SK-N-SH treated with all-trans-retinoic acid at 6 μM for 48 hours (cell line): ENCODE measurements at regions not wholly inside any gene's neighbourhood (a gene's known extent, or its start where the extent isn't known, plus 50 kb on each side); places are given as distances from the start of the nearest gene placed in this dataset.

Source experiments
- ATAC-seq: fragments of 200-7000 bp; cut with Tn5 transposase; 3 replicates; pipeline ENCODE4 v1.9.1; 2020; ENCODE audit warnings: mild to moderate bottlenecking, moderate library complexity
- ARNTL ChIP-seq: fragments of 450-650 bp; formaldehyde crosslinking; IDR thresholded peaks from 2 replicates; pipeline ENCODE4 v1.5.0; 2020; ENCODE audit warnings: low read depth, mild to moderate bottlenecking, moderate library complexity, borderline replicate concordance
- CSDC2 ChIP-seq: fragments of 250-450 bp; sonication (Bioruptor Pico); IDR thresholded peaks from 2 replicates; pipeline ENCODE4 v1.5.0; 2020; ENCODE audit warnings: mild to moderate bottlenecking, moderate library complexity
- ESRRG ChIP-seq: fragments of 250-450 bp; sonication (Bioruptor Pico); IDR thresholded peaks from 2 replicates; pipeline ENCODE4 v1.6.1; 2021; ENCODE audit warnings: mild to moderate bottlenecking
- GLIS3 ChIP-seq: fragments of 250-450 bp; sonication (Bioruptor Pico); IDR thresholded peaks from 2 replicates; pipeline ENCODE4 v1.5.0; 2020; ENCODE audit warnings: mild to moderate bottlenecking, moderate library complexity
- ISL1 ChIP-seq: fragments of 250-450 bp; sonication (Bioruptor Pico); IDR thresholded peaks from 2 replicates; pipeline ENCODE4 v2.1.2; 2022; ENCODE audit warnings: mild to moderate bottlenecking, moderate library complexity
- OSR1 ChIP-seq: fragments of 250-450 bp; sonication (Bioruptor Pico); IDR thresholded peaks from 2 replicates; pipeline ENCODE4 v1.8.0; 2022; ENCODE audit warnings: moderate library complexity, mild to moderate bottlenecking, inconsistent platforms
- RARB ChIP-seq: fragments of 250-450 bp; sonication (Bioruptor Pico); IDR thresholded peaks from 2 replicates; pipeline ENCODE4 v1.8.0; 2021; ENCODE audit warnings: mild to moderate bottlenecking, moderate library complexity
- SNAI2 ChIP-seq: fragments of 250-450 bp; sonication (Bioruptor Pico); IDR thresholded peaks from 2 replicates; pipeline ENCODE4 v1.5.0; 2020; ENCODE audit warnings: mild to moderate bottlenecking, moderate library complexity
- ZC3H10 ChIP-seq: fragments of 250-450 bp; sonication (Bioruptor Pico); IDR thresholded peaks from 2 replicates; pipeline ENCODE4 v1.5.1; 2021; ENCODE audit warnings: mild to moderate bottlenecking, moderate library complexity
- ZFP3 ChIP-seq: fragments of 250-450 bp; sonication (Bioruptor Pico); IDR thresholded peaks from 2 replicates; pipeline ENCODE4 v1.5.0; 2020; ENCODE audit warnings: mild to moderate bottlenecking, moderate library complexity
- ZFP30 ChIP-seq: fragments of 450-650 bp; formaldehyde crosslinking; IDR thresholded peaks from 2 replicates; pipeline ENCODE4 v1.5.0; 2022; ENCODE audit warnings: mild to moderate bottlenecking, moderate library complexity
- ZNF70 ChIP-seq: fragments of 450-650 bp; formaldehyde crosslinking; IDR thresholded peaks from 2 replicates; pipeline ENCODE4 v1.5.0; 2020; ENCODE audit warnings: mild to moderate bottlenecking, moderate library complexity
- TF ChIP-seq, protein P1 (sequence below): fragments of 250-450 bp; sonication (Bioruptor Pico); IDR thresholded peaks from 2 replicates; pipeline ENCODE4 v1.5.1; 2021; ENCODE audit warnings: mild to moderate bottlenecking, moderate library complexity
- TF ChIP-seq, protein P2 (sequence below): fragments of 250-450 bp; sonication (Bioruptor Pico); IDR thresholded peaks from 2 replicates; pipeline ENCODE4 v1.5.1; 2020; ENCODE audit warnings: low read depth, mild to moderate bottlenecking, moderate library complexity
- TF ChIP-seq, protein P3 (sequence below): fragments of 250-450 bp; sonication (Bioruptor Pico); IDR thresholded peaks from 2 replicates; pipeline ENCODE4 v1.5.0; 2020; ENCODE audit warnings: mild to moderate bottlenecking, moderate library complexity
- TF ChIP-seq, protein P4 (sequence below): fragments of 250-450 bp; sonication (Bioruptor Pico); IDR thresholded peaks from 2 replicates; pipeline ENCODE4 v1.8.0; 2020; ENCODE audit warnings: mild to moderate bottlenecking, moderate library complexity, borderline replicate concordance
- TF ChIP-seq, protein P5 (sequence below): fragments of 250-450 bp; sonication (Bioruptor Pico); IDR thresholded peaks from 2 replicates; pipeline ENCODE4 v1.8.0; 2021; ENCODE audit warnings: low read depth, mild to moderate bottlenecking, moderate library complexity, borderline replicate concordance

DNA sequence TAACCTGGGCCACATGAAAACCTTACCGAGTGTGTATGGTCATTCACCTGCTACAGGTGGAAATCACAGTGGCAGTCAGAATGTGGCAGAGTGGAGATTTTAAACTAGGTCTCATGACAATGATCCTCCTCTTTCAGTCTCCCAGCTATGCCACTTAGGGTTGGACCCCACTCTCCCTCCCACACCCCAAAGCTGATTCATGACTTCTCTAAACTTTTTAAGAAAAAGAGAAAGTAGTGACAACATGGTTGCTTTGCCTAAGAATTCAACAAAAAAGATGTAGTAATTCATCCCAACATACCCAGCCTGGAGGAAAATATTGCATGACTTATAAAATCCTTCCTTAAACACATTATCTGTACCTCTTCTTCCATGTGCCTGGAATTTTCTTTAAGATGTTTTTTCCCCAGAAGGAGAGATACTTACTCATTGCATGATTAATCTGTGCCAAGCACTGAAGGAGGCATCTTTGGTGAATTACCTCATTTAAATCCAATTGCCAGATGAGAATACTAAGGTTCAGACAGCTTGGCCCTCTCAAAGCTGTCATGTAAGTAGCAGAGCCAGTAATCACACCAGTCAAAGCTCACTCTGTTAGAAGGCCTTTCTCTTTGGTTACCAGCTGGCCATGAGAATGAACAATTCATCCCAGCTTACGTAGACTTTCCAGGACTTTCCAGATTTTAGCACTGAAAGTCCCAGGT, 119.9 kb downstream of the COPRS start:
- ATAC-seq, result peak; percentile 18; the same call in 2 of the 3 replicates
- TF ChIP-seq, protein P1, sequence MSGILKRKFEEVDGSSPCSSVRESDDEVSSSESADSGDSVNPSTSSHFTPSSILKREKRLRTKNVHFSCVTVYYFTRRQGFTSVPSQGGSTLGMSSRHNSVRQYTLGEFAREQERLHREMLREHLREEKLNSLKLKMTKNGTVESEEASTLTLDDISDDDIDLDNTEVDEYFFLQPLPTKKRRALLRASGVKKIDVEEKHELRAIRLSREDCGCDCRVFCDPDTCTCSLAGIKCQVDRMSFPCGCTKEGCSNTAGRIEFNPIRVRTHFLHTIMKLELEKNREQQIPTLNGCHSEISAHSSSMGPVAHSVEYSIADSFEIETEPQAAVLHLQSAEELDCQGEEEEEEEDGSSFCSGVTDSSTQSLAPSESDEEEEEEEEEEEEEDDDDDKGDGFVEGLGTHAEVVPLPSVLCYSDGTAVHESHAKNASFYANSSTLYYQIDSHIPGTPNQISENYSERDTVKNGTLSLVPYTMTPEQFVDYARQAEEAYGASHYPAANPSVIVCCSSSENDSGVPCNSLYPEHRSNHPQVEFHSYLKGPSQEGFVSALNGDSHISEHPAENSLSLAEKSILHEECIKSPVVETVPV (CRISPR knock-in tag), result no peak
- TF ChIP-seq, protein P2, sequence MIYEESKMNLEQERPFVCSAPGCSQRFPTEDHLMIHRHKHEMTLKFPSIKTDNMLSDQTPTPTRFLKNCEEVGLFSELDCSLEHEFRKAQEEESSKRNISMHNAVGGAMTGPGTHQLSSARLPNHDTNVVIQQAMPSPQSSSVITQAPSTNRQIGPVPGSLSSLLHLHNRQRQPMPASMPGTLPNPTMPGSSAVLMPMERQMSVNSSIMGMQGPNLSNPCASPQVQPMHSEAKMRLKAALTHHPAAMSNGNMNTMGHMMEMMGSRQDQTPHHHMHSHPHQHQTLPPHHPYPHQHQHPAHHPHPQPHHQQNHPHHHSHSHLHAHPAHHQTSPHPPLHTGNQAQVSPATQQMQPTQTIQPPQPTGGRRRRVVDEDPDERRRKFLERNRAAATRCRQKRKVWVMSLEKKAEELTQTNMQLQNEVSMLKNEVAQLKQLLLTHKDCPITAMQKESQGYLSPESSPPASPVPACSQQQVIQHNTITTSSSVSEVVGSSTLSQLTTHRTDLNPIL, result no peak
- TF ChIP-seq GLIS3 (CRISPR knock-in tag), result no peak
- TF ChIP-seq, protein P3, sequence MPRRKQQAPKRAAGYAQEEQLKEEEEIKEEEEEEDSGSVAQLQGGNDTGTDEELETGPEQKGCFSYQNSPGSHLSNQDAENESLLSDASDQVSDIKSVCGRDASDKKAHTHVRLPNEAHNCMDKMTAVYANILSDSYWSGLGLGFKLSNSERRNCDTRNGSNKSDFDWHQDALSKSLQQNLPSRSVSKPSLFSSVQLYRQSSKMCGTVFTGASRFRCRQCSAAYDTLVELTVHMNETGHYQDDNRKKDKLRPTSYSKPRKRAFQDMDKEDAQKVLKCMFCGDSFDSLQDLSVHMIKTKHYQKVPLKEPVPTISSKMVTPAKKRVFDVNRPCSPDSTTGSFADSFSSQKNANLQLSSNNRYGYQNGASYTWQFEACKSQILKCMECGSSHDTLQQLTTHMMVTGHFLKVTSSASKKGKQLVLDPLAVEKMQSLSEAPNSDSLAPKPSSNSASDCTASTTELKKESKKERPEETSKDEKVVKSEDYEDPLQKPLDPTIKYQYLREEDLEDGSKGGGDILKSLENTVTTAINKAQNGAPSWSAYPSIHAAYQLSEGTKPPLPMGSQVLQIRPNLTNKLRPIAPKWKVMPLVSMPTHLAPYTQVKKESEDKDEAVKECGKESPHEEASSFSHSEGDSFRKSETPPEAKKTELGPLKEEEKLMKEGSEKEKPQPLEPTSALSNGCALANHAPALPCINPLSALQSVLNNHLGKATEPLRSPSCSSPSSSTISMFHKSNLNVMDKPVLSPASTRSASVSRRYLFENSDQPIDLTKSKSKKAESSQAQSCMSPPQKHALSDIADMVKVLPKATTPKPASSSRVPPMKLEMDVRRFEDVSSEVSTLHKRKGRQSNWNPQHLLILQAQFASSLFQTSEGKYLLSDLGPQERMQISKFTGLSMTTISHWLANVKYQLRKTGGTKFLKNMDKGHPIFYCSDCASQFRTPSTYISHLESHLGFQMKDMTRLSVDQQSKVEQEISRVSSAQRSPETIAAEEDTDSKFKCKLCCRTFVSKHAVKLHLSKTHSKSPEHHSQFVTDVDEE (CRISPR knock-in tag), result no peak

DNA sequence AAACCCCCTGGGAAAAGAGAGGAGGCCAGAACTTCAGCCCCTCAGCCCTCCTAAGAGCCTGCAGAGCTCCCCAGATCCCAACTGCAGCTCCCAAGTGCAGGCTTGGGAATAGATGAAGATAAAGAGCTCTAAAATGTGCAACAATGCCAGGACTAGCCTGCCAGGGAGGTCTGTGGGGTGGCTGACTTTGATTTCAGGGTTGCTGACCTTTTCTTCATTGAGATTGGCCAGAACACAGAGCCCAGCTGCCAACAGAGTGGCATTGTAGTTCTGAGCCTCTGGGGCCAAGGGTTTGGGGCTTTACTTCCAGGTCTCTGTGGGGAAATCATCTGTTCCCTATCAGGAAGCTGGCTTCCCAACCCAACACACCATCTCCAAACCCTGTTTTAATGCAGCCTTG, 120.6 kb downstream of the COPRS start:
- TF ChIP-seq ZFP3 (CRISPR knock-in tag) (no peak), OSR1 (no peak), SNAI2 (CRISPR knock-in tag) (no peak), ARNTL (CRISPR knock-in tag) (no peak), CSDC2 (CRISPR knock-in tag) (no peak)
- TF ChIP-seq, protein P2, result no peak
- TF ChIP-seq, protein P4, sequence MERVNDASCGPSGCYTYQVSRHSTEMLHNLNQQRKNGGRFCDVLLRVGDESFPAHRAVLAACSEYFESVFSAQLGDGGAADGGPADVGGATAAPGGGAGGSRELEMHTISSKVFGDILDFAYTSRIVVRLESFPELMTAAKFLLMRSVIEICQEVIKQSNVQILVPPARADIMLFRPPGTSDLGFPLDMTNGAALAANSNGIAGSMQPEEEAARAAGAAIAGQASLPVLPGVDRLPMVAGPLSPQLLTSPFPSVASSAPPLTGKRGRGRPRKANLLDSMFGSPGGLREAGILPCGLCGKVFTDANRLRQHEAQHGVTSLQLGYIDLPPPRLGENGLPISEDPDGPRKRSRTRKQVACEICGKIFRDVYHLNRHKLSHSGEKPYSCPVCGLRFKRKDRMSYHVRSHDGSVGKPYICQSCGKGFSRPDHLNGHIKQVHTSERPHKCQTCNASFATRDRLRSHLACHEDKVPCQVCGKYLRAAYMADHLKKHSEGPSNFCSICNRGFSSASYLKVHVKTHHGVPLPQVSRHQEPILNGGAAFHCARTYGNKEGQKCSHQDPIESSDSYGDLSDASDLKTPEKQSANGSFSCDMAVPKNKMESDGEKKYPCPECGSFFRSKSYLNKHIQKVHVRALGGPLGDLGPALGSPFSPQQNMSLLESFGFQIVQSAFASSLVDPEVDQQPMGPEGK (CRISPR knock-in tag), result no peak
- peak; percentile 39 for ATAC-seq

DNA sequence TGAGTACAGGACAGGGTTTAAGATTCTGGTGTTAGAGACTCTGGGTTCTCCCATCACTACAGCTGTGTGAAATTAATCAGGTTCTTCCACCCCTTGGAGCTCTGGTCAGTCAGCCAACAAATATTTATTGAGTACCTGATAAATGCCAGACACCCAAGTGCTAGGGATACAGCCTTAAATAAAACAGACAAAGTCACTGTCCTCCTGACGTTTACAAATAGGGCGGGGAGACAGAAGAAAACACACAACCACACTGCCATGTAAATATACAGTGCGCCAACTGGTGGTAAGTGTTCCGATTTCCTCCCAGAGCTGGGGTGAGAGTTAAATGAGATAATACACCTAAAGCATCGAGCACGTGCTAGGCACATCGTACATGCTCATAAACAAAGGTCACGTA, 121.0 kb downstream of the COPRS start:
- no peak for TF ChIP-seq ZNF70 (CRISPR knock-in tag)
- TF ChIP-seq, protein P5, sequence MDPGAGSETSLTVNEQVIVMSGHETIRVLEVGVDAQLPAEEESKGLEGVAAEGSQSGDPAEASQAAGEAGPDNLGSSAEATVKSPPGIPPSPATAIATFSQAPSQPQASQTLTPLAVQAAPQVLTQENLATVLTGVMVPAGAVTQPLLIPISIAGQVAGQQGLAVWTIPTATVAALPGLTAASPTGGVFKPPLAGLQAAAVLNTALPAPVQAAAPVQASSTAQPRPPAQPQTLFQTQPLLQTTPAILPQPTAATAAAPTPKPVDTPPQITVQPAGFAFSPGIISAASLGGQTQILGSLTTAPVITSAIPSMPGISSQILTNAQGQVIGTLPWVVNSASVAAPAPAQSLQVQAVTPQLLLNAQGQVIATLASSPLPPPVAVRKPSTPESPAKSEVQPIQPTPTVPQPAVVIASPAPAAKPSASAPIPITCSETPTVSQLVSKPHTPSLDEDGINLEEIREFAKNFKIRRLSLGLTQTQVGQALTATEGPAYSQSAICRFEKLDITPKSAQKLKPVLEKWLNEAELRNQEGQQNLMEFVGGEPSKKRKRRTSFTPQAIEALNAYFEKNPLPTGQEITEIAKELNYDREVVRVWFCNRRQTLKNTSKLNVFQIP, result no peak
- no peak for TF ChIP-seq ISL1 (CRISPR knock-in tag)
- no peak for TF ChIP-seq ZFP3 (CRISPR knock-in tag)
- TF ChIP-seq, protein P3 (CRISPR knock-in tag), result no peak
- TF ChIP-seq SNAI2 (CRISPR knock-in tag), result no peak
- TF ChIP-seq ZFP30 (CRISPR knock-in tag), result no peak
- no peak for TF ChIP-seq ESRRG
- TF ChIP-seq, protein P1 (CRISPR knock-in tag), result no peak
- no peak for TF ChIP-seq ZC3H10 (CRISPR knock-in tag)
- TF ChIP-seq, protein P2, result no peak
- TF ChIP-seq CSDC2 (CRISPR knock-in tag), result no peak
- TF ChIP-seq GLIS3 (CRISPR knock-in tag), result no peak
- no peak for TF ChIP-seq OSR1
- TF ChIP-seq RARB, result no peak
- peak; percentile 24; the same call in 1 of the 3 replicates for ATAC-seq
